ENCODE measurements at regions not wholly inside any gene's neighbourhood (a gene's known extent, or its start where the extent isn't known, plus 50 kb on each side); places are given as distances from the start of the nearest gene placed in this dataset.

DNA sequence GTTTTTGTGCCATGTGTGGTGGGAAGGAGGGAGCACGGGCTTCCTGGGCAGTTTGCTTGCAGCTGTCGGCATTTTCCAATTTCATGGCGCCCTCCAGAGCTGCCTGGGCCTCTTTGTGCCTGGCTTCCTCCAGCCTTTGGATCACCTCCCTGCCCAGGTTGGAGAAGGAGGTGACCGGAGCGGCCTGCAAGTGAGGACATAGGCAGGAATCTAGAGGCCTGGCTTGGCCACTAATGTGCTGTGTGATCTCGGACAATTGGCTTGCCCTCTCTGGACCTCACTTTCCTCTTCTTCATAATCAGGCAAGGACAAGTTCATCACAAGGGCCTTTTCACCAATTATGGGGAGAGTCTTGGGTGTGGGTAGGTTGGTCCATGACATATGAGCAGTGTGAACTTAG, 245.1 kb downstream of the MATN1 start:
- no peak overlapping the region for H3K4me3 ChIP-seq (ENCODE audit: low read depth, low read length)
- TF ChIP-seq, protein P1, sequence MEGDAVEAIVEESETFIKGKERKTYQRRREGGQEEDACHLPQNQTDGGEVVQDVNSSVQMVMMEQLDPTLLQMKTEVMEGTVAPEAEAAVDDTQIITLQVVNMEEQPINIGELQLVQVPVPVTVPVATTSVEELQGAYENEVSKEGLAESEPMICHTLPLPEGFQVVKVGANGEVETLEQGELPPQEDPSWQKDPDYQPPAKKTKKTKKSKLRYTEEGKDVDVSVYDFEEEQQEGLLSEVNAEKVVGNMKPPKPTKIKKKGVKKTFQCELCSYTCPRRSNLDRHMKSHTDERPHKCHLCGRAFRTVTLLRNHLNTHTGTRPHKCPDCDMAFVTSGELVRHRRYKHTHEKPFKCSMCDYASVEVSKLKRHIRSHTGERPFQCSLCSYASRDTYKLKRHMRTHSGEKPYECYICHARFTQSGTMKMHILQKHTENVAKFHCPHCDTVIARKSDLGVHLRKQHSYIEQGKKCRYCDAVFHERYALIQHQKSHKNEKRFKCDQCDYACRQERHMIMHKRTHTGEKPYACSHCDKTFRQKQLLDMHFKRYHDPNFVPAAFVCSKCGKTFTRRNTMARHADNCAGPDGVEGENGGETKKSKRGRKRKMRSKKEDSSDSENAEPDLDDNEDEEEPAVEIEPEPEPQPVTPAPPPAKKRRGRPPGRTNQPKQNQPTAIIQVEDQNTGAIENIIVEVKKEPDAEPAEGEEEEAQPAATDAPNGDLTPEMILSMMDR (IDR thresholded peaks at IDR 0.05; ENCODE audit: low read depth, low read length): no peak
- no peaks in the 10 kb centered on the region for H3K36me3 ChIP-seq
- no peaks in the 10 kb centered on the region for H3K27me3 ChIP-seq
- no peaks in the 10 kb centered on the region for H3K9me3 ChIP-seq
- no peaks in the 10 kb centered on the region for H3K4me1 ChIP-seq
- no peak for DNase-seq

DNA sequence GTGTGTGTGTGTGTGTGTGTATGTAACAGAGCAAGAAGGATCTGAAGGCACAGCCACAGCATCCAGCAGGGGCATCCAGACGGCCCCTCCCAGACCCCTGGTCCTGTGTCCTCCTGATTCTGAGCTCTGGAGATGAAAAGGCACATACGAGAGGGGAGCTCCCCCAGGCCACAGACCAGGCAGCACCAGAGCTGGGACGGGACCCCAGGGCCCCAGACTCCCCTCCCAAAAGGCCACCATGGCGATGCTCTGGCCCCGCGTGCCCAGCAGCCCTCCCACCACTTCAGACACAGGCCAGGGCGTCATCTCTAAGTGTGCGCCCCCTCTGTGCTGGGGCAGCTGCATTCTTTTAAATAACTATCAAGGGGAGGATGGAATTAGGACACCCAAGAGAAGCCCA, 245.8 kb downstream of the MATN1 start:
- H3K27me3 ChIP-seq: no peaks in the 10 kb centered on the region
- TF ChIP-seq, protein P1 (IDR thresholded peaks at IDR 0.05; ENCODE audit: low read depth, low read length): no peak
- no peaks in the 10 kb centered on the region for H3K36me3 ChIP-seq
- H3K4me1 ChIP-seq: no peaks in the 10 kb centered on the region
- H3K9me3 ChIP-seq: no peaks in the 10 kb centered on the region
- no peak overlapping the region for H3K4me3 ChIP-seq (ENCODE audit: low read depth, low read length)
- DNase-seq: no peak

DNA sequence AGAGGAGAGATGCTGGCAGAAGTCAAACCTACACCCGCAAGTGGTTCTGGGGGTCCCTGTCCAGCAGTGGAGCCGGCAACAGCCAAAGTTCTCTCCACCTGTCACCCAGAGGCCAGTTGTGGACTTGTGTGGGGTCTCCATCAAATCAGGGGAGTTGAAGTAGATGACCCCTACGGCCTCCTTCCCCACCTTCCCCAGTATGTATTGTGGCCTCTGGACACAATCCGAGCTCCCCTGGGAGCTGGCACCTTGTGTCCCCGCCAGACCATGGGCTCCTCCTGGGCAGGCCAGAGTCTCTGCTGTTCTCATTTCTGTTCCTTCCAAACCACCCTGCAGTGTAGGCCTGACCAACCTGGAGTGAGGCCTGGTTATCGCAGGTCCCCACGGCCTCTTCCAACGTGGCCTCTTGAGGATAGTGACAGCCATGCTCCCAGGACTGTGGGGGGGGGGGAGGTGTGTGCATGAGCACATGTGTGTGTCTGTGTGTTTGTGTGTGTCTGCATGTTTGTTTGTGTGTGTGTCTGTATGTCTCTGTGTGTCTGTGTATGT, 246.4 kb downstream of the MATN1 start:
- DNase-seq: no peak
- Histone ChIP-seq H3K27me3 (no peaks in the 10 kb centered on the region), H3K4me3 (ENCODE audit: low read depth, low read length) (no peak overlapping the region), H3K9me3 (no peaks in the 10 kb centered on the region), H3K36me3 (no peaks in the 10 kb centered on the region), H3K4me1 (no peaks in the 10 kb centered on the region)
- TF ChIP-seq, protein P1 (IDR thresholded peaks at IDR 0.05; ENCODE audit: low read depth, low read length): no peak

DNA sequence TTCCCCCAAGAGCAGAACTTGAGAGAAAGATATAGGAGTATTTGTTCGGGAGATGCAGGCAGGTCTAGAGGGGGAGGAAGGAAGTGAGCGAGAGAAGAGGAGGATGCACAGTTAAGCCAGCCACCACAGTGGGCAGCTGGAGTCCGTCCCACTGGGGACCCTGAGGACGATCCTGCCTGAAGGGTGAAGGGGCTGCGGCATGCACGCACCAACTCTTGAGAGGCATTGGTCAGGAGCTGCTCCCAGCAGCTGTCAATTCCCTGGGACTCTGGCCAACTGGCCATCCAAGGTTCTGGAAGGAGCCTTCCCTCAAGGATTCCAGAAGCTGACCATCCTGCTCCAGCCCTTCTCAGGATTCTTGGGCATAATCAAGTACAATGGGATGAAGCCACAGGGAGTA, 246.9 kb downstream of the MATN1 start:
- TF ChIP-seq, protein P1 (IDR thresholded peaks at IDR 0.05; ENCODE audit: low read depth, low read length): no peak
- no peaks in the 10 kb centered on the region for H3K4me1 ChIP-seq
- H3K9me3 ChIP-seq: no peaks in the 10 kb centered on the region
- H3K4me3 ChIP-seq (ENCODE audit: low read depth, low read length): no peak overlapping the region
- no peak for DNase-seq
- H3K36me3 ChIP-seq: no peaks in the 10 kb centered on the region
- no peaks in the 10 kb centered on the region for H3K27me3 ChIP-seq

DNA sequence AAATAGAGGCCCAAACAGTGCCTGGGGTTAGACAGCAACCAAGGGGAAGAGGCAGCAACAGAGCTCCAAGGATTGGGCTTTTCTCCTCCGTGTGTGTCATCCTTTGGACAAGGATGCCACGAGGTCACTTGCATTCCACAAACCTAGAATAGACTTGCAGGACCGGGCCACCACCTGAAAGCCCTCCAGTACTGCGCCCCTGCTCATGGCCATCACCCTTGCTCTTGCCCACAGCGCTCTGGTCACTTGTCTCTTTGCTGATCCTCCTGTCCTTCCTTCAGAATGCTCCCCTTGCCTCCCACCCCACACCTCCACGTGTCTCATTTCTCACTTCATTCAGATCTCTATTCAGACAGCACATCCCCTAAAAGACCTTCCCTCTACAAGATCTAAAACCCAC, 247.4 kb downstream of the MATN1 start:
- TF ChIP-seq, protein P1 (IDR thresholded peaks at IDR 0.05; ENCODE audit: low read depth, low read length): no peak
- Histone ChIP-seq H3K4me1 (no peaks in the 10 kb centered on the region), H3K9me3 (no peaks in the 10 kb centered on the region), H3K4me3 (ENCODE audit: low read depth, low read length) (no peak overlapping the region), H3K36me3 (no peaks in the 10 kb centered on the region), H3K27me3 (no peaks in the 10 kb centered on the region)
- no peak for DNase-seq

DNA sequence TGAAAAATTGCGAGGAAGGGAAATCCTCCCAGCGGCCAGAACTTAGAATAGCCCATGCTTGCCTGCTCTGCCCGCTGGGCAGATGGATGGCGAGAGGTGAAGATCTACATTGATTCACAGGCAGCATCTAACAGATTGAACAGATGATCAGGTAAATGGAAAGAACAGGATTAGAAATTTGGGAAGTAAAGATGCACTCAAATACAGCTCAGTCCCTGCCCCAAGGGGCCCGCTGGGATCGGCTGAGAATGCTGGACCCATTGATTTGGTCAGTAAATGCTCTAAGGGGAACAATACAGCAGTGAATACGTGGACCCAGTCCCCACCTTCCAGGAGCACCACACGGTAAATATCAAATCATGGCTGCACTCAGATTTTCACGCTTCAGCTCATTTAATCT, 248.2 kb downstream of the MATN1 start:
- TF ChIP-seq, protein P1 (IDR thresholded peaks at IDR 0.05; ENCODE audit: low read depth, low read length): no peak
- Histone ChIP-seq H3K9me3 (no peaks in the 10 kb centered on the region), H3K27me3 (no peaks in the 10 kb centered on the region)

More for the DNA sequence above, 248.2 kb downstream of the MATN1 start:
- Histone ChIP-seq H3K4me1 (no peaks in the 10 kb centered on the region), H3K36me3 (no peaks in the 10 kb centered on the region), H3K4me3 (ENCODE audit: low read depth, low read length) (no peak overlapping the region)
- DNase-seq: no peak
